Panc1 (cell line): ENCODE measurements at regions not wholly inside any gene's neighbourhood (a gene's known extent, or its start where the extent isn't known, plus 50 kb on each side); places are given as distances from the start of the nearest gene placed in this dataset.

Experiments used
- CTCF ChIP-seq: fragments of 450-650 bp; IDR thresholded peaks from 2 replicates; pipeline ENCODE4 v1.5.1; 2017; ENCODE audit warnings: mild to moderate bottlenecking
- POLR2AphosphoS5 ChIP-seq: IDR thresholded peaks from 2 replicates; pipeline ENCODE4 v1.6.1; 2012; ENCODE audit warnings: mild to moderate bottlenecking, low read depth, low read length, moderate library complexity
- TCF7L2 ChIP-seq: IDR thresholded peaks from 2 replicates; pipeline ENCODE4 v1.6.1; 2011; ENCODE audit warnings: mild to moderate bottlenecking, low read depth, low read length, inconsistent platforms
- TF ChIP-seq, protein P1 (sequence below), 2 experiments: IDR thresholded peaks; 2 replicates each; pipeline ENCODE4 v1.6.1; 2011 to 2012; ENCODE audit warnings: low read depth in 2 of 2, control low read depth in 1 of 2, low read length in 1 of 2, mild to moderate bottlenecking in 1 of 2, moderate library complexity in 1 of 2; ENCODE audit not compliant: insufficient read depth in 1 of 2

- TF ChIP-seq, protein P1, sequence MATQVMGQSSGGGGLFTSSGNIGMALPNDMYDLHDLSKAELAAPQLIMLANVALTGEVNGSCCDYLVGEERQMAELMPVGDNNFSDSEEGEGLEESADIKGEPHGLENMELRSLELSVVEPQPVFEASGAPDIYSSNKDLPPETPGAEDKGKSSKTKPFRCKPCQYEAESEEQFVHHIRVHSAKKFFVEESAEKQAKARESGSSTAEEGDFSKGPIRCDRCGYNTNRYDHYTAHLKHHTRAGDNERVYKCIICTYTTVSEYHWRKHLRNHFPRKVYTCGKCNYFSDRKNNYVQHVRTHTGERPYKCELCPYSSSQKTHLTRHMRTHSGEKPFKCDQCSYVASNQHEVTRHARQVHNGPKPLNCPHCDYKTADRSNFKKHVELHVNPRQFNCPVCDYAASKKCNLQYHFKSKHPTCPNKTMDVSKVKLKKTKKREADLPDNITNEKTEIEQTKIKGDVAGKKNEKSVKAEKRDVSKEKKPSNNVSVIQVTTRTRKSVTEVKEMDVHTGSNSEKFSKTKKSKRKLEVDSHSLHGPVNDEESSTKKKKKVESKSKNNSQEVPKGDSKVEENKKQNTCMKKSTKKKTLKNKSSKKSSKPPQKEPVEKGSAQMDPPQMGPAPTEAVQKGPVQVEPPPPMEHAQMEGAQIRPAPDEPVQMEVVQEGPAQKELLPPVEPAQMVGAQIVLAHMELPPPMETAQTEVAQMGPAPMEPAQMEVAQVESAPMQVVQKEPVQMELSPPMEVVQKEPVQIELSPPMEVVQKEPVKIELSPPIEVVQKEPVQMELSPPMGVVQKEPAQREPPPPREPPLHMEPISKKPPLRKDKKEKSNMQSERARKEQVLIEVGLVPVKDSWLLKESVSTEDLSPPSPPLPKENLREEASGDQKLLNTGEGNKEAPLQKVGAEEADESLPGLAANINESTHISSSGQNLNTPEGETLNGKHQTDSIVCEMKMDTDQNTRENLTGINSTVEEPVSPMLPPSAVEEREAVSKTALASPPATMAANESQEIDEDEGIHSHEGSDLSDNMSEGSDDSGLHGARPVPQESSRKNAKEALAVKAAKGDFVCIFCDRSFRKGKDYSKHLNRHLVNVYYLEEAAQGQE (IDR thresholded peaks at IDR 0.05; ENCODE audit: insufficient read depth in 1 of 2, low read depth in 2 of 2, low read length in 1 of 2): no peak
- TF ChIP-seq CTCF (no peak), TCF7L2 (no peak), POLR2AphosphoS5 (no peak)
These were observed 73.1 kb downstream of the ACKR3 start for GRCh38 chr2:236642584-236643291.
